DMS114 treated with DMSO at 0.1 percent for 48 hours (cell line): ENCODE measurements at regions not wholly inside any gene's neighbourhood (a gene's known extent, or its start where the extent isn't known, plus 50 kb on each side); places are given as distances from the start of the nearest gene placed in this dataset.
"Not testable (repeated sequence)": the region's sequence is repeated elsewhere in the genome, so short reads cannot be mapped to it uniquely, and the experiment has no call there.

Experiments used
- DNase-seq: peaks from one replicate; lab custom pipeline; 2025; ENCODE audit not compliant: unreplicated experiment; lab: John Stamatoyannopoulos, UW

DNA sequence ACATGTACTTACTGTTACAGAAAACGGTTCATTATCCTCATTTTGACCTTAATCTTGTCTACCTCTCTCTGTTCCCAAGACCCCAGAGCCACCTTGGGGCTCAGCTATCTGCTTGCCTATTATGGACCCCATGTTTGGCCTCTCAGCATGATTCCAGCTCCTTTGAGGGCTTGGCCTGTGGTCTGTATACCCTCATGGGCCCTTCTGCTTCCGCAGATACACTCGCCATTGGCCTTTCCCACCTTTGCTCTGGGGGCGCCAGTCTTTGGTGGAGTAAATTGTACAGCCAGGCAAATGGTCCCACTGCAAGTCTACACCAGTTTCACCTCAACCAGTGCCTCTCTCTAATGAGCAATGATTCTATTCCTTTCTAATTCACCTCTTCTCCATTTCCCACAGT lies 109.2 kb upstream of the ZNF746 start:
- no peak for DNase-seq

DNA sequence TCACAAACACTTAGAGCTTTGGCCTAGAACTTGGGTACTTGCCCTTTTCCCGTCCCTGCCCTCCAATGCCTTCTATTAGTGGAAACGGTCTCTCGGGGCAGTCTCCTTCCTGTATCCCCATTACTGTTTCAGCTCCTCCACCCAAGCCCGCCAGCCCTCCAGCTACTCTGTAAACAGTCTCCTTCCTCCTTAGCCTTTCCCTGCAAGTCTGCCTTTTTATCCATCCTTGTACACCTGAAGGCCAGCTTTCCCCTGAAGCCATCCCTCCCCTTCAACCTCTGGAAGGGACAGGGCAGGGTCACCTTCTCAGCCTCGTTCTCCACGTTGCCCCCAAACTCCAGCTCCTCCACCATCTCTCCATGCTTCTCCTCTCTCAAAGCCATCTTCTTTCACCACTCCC lies 108.1 kb upstream of the ZNF746 start:
- no peak for DNase-seq

DNA sequence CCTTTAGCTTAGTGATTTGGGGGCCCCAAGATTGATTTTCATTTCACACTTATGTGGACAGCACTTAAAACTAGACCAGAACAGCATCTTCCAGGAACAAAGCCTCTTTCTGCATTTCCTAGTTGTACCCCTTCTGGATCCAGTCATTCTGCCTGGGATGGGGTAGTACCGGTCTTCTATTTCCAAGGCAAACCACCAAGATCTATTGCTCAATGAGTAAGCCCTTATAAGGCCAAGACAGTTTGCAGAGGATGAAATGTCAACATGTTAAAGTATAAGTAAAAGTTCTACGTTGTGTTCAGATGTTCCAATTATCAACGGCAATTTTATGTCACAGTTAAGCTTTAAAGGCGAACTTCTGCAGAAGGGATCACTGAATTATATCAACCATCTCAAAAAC lies 106.9 kb upstream of the ZNF746 start:
- no peak for DNase-seq

DNA sequence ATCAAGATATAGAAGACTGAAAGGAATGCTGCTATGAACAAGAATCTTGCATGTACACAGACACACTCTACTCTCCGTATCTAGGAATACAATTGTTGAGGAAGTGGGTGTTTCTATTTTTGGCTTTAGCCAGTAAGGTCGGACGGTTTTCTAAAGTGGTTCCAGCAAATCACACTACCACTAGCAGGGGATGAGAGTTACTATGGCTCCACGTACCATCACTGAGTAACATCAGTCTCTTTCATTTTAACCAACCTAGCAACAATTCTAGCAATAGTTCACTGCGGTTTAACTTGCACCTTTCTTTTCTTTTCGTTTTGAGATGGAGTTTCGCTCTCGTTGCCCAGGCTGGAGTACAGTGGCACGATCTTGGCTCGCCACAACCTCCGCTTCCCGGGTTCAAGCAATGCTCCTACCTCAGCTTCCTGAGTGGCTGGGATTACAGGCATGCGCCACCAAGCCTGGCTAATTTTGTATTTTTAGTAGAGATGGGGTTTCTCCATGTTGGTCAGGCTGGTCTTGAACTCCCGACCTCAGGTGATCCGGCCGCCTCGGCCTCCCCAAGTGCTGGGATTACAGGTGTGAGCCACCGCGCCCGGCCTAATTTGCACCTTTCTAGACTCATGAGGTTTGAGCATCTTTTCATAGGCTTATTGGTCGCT lies 103.2 kb upstream of the ZNF746 start:
- DNase-seq: not testable (repeated sequence)

DNA sequence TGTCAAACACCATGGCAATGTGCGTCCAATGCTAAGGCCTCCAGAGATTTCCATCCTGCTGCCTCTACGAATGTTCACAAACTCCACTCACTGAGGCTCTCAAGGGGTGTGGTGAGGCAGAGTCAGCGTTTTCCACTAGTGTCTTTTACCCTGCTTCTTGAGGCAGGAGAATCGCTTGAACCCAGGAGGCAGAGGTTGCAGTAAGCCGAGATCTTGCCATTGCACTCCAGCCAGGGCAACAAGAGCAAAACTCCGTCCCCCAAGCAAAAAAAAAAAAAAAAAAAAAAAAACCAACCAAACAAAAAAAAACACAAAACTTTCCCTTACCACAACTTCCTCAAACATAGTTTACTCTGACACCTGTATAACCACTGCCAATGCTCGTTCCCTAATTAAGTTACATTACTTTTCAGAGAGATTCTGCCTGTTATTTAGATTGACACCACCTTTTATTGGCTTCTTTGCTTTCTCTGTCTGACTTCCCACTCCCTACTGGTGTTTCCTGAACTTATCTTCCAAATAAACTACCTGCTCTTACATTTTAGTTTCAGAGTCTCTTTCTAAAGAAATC lies 102.1 kb upstream of the ZNF746 start:
- no peak for DNase-seq

DNA sequence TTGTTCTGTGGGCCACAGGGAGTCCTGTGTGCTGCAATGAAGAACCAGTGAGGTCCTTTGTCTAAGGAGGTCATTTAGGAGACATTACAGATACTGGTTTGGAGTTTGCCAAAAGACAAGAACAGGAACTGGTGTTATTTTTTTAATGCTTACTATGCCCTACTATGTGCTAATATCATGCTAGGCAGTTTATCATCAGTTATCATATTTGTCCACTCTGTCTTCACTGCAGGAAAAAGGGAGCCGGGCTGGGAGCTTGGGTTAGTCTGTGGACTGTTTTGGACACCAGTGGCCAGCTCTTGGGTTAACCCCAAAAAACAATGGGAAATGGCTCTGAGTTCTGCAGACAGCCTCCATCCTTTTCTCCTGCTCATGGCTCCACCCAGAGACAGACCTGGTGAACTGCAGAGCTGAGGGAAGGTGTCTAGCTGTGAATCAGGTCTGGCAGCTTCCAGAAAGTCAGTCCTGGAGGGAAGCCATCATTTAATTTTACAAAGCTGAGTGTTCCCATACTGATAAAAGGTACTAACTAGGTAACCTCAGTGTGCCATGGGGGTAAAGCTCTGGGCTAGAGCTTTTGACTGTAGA lies 101.2 kb upstream of the ZNF746 start:
- DNase-seq: no peak

DNA sequence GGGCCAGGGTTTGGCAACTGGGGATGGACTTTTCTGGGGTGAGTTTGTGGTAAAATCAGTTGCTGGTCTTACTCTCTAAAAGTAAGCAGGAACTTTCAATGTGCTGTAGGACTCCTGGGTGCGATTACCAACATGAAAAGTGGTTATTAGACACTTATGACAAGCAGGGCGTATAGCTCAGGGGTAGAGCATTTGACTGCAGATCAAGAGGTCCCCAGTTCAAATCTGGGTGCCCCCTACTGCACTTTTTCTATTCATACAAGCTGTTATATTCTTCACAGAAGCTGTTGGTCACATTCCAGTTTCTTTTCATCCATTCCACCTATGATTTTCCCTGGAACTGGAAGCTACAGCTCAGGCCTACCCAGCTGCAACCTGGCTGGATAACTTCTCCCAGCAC lies 100.2 kb upstream of the ZNF746 start:
- DNase-seq: not testable (repeated sequence)

DNA sequence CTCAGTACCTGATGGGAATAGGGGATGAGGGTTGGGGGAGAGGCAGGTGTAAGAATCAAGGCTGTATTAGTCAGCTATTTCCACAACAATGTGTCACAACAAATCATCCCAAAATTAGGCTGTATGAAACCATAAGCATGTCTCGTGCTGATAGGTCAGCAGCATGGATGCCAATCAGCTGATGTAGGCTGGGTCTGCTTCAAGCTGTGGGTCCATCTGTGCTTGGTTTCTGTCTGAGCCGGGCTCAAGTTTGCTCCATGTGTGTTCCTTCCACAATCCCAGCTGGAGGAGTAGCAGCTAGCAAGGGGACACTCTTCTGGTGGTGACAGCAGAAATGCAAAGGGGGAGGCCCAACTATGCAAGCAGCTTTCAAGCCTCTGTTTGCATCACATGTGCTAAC lies 97.9 kb upstream of the ZNF746 start:
- DNase-seq: no peak

DNA sequence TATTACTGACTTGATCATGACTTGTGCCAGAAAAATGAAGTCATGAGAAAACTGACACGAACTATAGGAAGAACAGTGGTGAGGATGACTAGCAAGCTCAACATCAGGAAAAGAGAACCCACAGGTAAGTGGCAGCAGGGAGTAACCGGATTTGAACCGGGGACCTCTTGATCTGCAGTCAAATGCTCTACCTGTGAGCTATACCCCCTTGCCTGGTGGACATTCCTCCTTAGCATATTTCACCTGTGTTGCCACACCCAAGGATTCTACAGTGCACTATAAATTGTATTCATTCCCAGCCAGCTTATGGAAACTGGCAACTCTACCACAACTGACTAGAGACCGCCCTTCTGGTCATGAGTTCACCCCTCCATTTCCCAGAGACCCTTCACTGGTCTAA lies 97.5 kb upstream of the ZNF746 start:
- DNase-seq: no peak

DNA sequence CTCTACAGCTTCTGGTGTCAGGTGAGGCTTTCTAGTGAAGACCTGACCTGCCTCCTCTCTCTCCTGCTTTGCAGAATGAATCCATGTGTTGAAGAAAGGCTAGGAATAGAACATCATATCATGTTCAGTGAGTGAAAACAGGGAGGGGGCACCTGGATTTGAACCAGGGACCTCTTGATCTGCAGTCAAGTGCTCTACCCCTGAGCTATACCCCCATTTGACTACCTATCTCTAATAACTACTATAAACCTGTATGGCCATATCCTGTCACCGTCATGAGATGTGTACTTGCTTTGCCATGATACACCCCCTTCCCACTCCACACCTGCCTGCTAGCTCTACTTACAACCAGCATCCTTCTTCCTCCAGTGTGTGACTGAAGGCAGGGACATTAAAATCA lies 91.3 kb upstream of the ZNF746 start:
- DNase-seq: no peak

DNA sequence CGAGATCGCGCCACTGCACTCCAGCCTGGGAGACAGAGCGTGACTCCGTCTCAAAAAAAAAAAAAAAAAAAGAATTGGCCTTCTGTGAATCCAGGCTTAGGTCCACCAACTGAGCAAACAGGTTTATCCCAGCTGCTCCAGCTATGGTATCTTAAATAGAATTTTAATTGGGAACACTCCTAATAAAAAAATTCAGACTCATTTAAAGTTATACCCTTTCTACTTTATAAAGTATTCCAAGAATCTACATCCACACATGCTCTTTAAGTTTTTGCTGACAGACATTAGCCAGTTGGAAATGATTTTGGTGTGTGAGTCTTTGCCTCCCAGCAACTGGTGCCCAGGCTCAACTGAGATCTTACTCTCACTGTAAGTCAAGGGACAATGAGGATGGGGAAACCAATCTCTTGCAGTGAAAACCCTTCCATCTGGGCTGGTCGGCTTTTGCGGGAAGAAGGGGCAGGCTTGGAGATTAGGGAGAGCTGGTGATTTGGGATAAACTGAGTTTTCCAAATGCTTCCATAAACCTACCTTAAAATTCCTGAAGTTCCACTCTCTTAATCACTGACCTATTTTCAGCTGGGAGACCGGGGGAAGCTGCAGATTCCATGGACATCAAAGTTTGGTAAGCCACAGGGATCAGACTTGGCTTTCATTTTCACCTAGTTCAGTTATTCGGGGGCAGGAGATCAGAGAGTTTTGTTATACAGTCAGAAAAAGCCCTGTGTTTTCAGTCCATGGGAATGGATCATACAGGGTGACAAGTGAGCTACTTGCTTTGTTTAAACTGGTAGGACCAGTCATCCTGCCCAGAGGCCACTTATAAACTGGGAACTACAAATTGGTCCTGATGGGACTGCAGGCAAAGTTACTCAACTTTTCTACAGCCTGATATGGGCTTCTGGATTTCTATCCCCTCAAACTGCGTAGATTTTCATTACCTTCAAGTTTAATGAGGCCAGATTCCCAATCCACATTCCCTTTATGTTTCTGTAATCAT lies 89.3 kb upstream of the ZNF746 start:
- no peak for DNase-seq

DNA sequence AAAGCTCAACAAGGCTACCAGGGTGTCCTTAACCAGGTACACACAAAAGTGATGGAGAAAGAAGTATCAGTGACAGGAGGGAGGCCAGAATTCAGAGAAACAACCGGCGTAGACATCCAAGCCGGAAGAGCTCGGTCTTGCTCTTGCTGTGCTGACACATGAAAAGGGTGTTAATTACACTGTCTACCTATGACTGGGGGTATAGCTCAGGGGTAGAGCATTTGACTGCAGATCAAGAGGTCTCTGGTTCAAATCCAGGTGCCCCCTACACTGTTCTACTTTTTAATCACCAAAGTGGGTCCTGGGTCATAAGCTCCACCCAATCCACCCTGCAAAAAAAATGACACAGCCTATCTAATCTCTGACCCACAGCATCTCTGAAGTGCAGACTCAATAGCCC lies 86.9 kb upstream of the ZNF746 start:
- no peak for DNase-seq

DNA sequence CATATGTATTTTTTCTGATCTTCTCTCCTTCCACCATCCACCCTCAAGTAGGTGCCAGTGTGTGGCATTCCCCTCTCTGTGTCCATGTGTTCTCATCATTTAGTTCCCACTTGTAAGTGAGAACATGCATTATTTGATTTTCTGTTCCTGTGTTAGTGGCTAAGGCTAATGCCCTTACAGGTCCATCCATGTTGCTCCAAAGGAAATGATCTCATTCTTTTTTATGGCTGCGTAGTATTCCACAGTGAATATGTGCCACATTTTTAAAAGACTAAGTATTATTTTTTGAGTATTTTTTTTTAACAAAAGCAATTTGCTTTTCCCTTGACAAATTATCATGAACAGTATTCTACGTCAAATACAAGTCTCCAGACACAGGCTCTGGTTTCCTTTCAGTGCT lies 86.4 kb upstream of the ZNF746 start:
- DNase-seq: no peak

DNA sequence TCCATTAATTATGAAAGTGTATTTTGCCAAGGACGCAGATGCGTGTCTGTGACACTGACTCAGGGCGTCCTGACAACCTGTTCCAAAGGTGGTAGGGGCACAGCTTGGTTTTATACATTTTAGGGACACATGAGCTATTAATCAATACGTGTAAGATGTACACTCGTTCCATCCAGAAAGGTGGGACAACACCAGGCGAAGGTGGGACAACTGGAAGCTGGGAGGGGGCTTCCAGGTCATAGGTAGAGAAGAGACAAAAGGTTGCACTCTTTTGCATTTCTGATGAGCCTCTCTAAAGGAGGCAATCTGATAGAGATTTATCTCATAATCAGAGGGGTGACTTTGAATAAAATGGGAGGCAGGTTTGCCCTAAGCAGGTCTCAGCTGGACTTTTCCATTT lies 82.7 kb upstream of the ZNF746 start:
- DNase-seq: no peak

DNA sequence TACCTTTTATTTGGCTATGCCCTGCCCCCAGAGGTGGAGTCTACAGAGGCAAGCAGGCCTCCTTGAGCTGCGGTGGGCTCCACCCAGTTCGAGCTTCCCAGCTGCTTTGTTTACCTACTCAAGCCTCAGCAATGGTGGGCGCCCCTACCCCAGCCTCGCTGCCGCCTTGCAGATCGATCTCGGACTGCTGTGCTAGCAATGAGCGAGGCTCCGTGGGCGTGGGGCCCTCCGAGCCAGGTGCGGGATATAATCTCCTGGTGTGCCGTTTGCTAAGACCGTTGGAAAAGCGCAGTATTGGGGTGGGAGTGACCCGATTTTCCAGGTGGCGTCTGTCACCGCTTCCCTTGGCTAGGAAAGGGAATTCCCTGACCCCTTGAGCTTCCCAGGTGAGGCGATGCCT lies 81.8 kb upstream of the ZNF746 start:
- not testable (repeated sequence) for DNase-seq

DNA sequence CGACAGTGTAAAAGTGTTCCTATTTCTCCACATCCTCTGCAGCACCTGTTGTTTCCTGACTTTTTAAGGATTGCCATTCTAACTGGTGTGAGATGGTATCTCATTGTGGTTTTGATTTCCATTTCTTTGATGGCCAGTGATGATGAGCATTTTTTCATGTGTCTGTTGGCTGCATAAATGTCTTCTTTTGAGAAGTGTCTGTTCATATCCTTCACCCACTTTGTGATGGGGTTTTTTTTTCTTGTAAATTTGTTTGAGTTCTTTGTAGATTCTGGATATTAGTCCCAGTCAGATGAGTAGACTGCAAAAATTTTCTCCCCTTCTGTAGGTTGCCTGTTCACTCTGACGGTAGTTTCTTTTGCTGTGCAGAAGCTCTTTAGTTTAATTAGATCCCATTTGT lies 76.8 kb upstream of the ZNF746 start:
- not testable (repeated sequence) for DNase-seq

DNA sequence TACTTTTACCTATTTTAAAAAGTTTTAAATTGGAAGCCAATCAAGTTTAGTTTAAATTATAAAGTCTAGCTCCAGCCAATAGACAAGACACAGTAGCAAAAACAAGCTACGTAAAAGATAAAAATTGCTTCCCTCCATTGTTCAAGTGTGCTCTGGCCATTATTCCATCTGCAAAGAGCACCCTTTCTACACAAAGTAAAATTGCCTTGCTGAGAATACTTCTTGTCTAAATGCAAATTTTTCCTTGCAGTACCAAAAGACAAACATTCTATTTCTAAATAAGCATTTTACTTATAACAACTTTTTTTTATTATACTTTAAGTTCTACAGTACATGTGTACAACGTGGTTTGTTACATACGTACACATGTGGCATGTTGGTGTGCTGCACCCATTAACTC lies 75.9 kb upstream of the ZNF746 start:
- no peak for DNase-seq

DNA sequence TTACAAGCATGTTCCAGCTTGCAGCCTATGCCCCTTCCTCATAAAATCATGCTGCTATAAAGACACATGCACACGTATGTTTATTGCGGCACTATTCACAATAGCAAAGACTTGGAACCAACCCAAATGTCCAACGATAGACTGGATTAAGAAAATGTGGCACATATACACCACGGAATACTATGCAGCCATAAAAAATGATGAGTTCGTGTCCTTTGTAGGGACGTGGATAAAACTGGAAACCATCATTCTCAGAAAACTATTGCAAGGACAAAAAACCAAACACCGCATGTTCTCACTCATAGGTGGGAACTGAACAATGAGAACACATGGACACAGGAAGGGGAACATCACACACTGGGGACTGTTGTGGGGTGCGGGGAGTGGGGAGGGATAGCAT lies 75.3 kb upstream of the ZNF746 start:
- DNase-seq: not testable (repeated sequence)

DNA sequence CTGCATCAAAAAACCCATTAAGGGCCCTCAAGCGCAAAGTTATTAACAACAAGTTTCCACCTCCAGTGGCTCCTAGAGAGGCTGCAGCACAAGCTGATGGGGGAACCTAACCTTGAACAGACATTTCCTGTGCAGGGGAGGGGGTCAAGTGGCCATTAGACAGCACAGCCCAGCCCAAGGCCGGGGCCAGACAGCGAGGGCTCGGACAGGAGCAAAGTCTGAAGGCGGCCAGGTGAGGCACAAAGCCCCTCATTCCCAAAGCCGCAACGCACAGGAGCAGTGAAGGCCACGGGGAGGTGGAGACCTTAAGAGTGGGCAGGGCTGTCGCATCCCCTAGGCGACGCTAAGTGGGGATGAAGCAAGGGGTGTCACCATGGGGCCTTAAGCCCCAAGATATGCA lies 73.2 kb upstream of the ZNF746 start:
- no peak for DNase-seq

DNA sequence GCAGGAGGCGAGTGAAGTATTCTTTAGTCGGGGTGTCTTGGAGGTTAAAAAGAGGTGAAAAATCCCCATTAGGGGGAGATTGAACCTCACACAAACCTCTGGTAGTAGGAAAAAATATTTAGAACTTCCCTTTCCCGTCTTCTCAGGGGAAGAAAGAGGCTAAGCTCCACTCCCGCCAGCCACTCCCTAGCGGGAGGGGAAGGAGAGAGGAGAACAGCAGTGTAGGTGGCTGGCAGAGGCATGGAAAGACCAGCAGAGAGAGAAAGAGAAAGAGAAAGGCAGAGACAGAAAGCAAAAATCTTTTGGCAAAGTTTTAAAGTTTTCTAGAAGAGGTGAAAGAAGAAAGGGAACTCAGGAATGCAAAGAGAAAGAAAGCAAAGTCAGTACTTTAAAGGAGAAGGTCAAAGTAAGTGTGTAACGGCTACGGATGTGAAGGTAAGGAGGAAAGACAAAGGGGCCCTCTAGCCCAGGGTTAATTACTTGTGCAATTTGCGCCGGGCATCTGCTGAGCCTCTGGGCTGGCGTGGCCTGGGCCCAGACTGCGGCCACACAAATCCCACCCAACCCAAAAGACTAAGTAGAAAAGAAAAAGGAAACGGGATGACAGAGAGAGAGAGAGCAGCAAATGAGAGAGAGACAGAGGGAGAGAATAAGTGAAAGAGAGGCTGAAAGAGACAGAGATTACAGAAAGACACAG lies 72.3 kb upstream of the ZNF746 start:
- DNase-seq: no peak
